ENCODE measurements at regions not wholly inside any gene's neighbourhood (a gene's known extent, or its start where the extent isn't known, plus 50 kb on each side); places are given as distances from the start of the nearest gene placed in this dataset.

DNA sequence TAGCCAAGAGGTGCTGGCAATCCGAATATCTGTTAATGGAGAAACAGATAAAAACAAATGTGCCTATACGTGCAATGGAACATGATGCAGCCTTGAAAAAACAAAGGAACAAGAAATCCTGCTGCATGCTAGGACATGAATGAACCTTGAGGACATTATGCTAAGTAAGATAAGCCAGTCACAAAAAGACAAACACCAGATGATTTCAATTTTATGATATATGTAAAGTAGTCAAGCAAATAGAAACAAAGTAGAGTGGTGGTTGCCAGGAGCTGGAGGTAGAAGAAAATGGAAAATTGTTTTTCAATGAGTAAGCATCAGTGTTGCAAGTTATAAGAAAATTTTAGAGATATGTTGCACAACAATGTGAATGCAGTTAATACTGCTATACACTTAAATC, 409.7 kb upstream of the CDH8 start:
- no peak for DNase-seq
- no peaks in the 10 kb centered on the region for H3K36me3 ChIP-seq
- peaks cover 2% of the 10 kb centered on the region for H3K27me3 ChIP-seq (ENCODE audit: insufficient read depth, low read depth, severe bottlenecking)
- no peaks in the 10 kb centered on the region for H3K9me3 ChIP-seq (ENCODE audit: severe bottlenecking)
- no peak for TF ChIP-seq CTCF (IDR thresholded peaks at IDR 0.05; ENCODE audit: low read depth, low read length)
- no peak overlapping the region for H3K4me3 ChIP-seq (ENCODE audit: low read depth, low read length)
- no peak overlapping the region for H3K27ac ChIP-seq

DNA sequence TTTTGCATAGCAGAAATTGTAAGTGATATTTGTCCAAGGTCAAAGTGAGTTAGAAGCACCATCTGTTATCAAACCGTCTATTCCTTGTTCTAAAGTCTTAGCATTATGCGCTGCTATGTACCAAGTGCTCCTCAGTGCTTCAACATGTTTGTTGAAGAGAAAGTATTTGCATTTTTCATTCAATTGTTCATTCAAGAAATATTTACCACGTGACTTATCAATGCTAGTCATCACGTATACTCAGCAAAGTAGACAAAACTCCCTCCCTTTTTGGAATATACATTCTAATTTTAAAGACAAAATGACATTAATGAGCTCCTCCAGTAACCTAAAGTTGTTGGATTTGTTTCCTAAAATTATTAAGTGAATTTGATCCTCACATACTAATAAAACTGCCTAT, 388.0 kb upstream of the CDH8 start:
- Histone ChIP-seq H3K4me3 (ENCODE audit: low read depth, low read length) (no peak overlapping the region), H3K9me3 (ENCODE audit: severe bottlenecking) (no peaks in the 10 kb centered on the region), H3K27ac (no peak overlapping the region), H3K27me3 (ENCODE audit: insufficient read depth, low read depth, severe bottlenecking) (peaks cover 7% of the 10 kb centered on the region), H3K36me3 (no peaks in the 10 kb centered on the region)
- DNase-seq, result no peak
- no peak for TF ChIP-seq CTCF (IDR thresholded peaks at IDR 0.05; ENCODE audit: low read depth, low read length)

GRCh38 chr16:62408760-62409159, 372.5 kb upstream of the CDH8 start:
- H3K9me3 ChIP-seq (ENCODE audit: severe bottlenecking), result no peaks in the 10 kb centered on the region
- DNase-seq, result no peak
- no peak overlapping the region for H3K27ac ChIP-seq
- no peak overlapping the region for H3K4me3 ChIP-seq (ENCODE audit: low read depth, low read length)
- no peaks in the 10 kb centered on the region for H3K36me3 ChIP-seq
- H3K27me3 ChIP-seq (ENCODE audit: insufficient read depth, low read depth, severe bottlenecking), result peaks cover 6% of the 10 kb centered on the region
- no peak for TF ChIP-seq CTCF (IDR thresholded peaks at IDR 0.05; ENCODE audit: low read depth, low read length)

DNA sequence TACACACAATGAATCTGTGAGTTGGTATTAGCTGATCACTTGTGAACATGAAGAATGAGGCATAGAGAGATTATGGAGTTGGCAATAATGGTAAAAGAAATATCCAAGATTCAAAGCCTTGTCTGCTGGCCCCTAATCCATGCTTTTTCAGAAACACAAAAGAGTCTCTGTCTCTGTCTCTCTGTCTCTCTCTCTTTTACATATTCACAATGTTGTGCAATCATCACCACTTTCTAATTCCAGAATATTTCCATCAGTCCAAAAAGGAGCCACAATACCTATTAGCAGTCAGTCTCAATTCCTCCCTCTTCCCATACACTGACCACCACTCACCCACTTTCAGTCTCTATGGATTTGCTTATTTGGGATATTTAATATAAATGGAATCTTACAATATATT, 370.1 kb upstream of the CDH8 start:
- H3K27me3 ChIP-seq (ENCODE audit: insufficient read depth, low read depth, severe bottlenecking), result peaks cover 6% of the 10 kb centered on the region
- H3K4me3 ChIP-seq (ENCODE audit: low read depth, low read length), result no peak overlapping the region
- H3K27ac ChIP-seq, result no peak overlapping the region
- no peak for TF ChIP-seq CTCF (IDR thresholded peaks at IDR 0.05; ENCODE audit: low read depth, low read length)
- H3K9me3 ChIP-seq (ENCODE audit: severe bottlenecking), result no peaks in the 10 kb centered on the region
- no peaks in the 10 kb centered on the region for H3K36me3 ChIP-seq
- no peak for DNase-seq

- no peak for TF ChIP-seq CTCF (IDR thresholded peaks at IDR 0.05; ENCODE audit: low read depth, low read length)
- H3K4me3 ChIP-seq (ENCODE audit: low read depth, low read length), result no peak overlapping the region
- no peak overlapping the region for H3K27ac ChIP-seq
- no peak for DNase-seq
- peaks cover 6% of the 10 kb centered on the region for H3K27me3 ChIP-seq (ENCODE audit: insufficient read depth, low read depth, severe bottlenecking)
- no peaks in the 10 kb centered on the region for H3K9me3 ChIP-seq (ENCODE audit: severe bottlenecking)
- no peaks in the 10 kb centered on the region for H3K36me3 ChIP-seq
These were observed 368.8 kb upstream of the CDH8 start for GRCh38 chr16:62404842-62405611.

DNA sequence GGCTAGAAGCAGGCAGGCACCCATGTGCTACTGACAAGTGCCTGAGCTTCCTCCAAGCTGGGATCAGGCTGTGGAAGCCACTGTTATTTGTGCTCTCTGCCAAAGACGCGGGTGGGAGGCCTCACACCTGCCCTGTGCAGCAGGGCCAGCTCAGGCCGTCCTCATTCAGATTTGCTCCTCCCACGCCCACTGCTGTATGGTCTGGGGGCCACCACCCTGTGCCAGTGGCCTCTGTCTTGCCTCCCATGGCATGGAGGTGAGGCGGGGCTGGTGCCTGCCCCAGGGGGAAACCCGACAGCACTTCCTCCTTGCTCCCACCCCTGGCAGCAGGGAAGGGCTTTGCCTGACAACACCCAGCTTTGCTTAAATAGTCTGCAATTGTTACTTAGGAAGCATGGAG, 356.5 kb upstream of the CDH8 start:
- H3K9me3 ChIP-seq (ENCODE audit: severe bottlenecking), result no peaks in the 10 kb centered on the region
- no peak overlapping the region for H3K4me3 ChIP-seq (ENCODE audit: low read depth, low read length)
- DNase-seq, result no peak
- H3K27me3 ChIP-seq (ENCODE audit: insufficient read depth, low read depth, severe bottlenecking), result peaks cover 22% of the 10 kb centered on the region
- H3K27ac ChIP-seq, result no peak overlapping the region
- TF ChIP-seq CTCF (IDR thresholded peaks at IDR 0.05; ENCODE audit: low read depth, low read length), result no peak
- no peaks in the 10 kb centered on the region for H3K36me3 ChIP-seq
